ENCODE measurements at regions not wholly inside any gene's neighbourhood (a gene's known extent, or its start where the extent isn't known, plus 50 kb on each side); places are given as distances from the start of the nearest gene placed in this dataset.
"Not testable (repeated sequence)": the region's sequence is repeated elsewhere in the genome, so short reads cannot be mapped to it uniquely, and the experiment has no call there.

GRCh38 chr3:6438031-6438430, 422.9 kb upstream of the GRM7 start:
- no peak for DNase-seq

DNA sequence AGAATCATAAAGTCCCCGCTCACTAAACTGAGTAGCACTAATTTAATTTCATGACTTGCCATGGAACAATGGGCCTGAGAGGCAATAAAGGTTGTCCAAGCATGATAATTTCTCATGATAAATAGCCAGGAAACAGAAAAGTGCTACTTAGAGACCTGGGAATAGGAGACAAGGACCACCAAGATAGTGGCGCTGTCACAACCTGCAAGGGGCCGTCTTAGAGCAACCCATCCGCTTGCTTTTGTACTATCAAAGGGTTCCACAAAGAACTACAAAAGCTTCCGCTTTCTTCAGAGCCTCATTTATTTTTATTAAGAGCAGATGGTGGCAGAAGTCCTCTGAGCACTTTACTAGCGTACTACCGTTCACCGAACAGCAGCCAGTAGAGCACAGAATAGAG, 421.7 kb upstream of the GRM7 start:
- no peak for DNase-seq

GRCh38 chr3:6439824-6440223, 421.1 kb upstream of the GRM7 start:
- DNase-seq, result no peak

GRCh38 chr3:6444888-6445658, 415.8 kb upstream of the GRM7 start:
- DNase-seq, result no peak

DNA sequence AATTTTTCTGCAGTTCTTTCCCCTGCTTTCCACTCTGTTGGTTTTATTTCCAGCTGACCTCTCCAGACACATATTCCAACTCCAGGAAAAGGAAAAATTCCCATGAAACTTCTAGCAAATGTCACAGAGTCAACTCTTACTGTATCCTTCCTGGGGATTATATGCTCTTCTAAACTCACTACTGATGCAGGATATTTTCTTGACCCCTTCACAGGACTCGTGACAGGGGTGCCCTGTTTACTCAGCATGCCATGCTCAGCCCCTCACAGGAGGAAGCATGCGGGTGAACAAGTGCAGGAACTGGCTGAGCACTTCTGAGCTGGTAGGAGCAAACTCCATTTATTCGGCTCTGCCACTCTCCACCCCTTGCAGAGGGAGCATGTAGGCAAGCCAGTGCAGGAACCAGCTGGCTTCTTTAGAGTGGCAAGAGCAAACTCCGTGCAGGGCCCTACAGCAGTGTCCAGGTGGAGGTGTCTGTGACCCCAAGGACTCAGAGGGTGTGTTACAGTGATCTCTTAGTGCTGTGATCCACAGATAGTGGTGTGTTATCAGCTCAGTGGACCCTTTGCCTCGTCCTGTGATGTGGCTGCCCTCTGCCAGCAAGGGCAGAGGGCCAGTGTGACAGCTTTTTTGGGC, 413.6 kb upstream of the GRM7 start:
- no peak for DNase-seq

DNA sequence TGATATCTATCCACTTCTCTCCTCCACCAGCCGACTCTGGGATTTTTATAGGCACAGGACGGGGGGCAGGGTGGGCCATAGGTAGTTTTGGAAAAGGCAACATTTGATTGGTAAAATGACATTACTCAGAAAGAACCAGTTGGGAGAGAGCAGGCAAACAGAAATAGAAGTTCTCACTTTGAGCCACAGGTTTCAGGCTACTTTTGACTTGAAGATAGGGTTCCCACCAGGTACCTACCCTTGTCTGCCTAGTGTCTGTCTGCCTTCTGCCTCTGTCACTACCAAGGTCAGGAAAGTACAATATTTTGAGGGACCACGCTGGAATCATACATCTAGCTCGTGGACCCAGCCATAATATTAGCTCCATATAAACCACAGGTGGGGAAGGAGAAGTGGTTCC, 412.9 kb upstream of the GRM7 start:
- DNase-seq, result no peak

DNA sequence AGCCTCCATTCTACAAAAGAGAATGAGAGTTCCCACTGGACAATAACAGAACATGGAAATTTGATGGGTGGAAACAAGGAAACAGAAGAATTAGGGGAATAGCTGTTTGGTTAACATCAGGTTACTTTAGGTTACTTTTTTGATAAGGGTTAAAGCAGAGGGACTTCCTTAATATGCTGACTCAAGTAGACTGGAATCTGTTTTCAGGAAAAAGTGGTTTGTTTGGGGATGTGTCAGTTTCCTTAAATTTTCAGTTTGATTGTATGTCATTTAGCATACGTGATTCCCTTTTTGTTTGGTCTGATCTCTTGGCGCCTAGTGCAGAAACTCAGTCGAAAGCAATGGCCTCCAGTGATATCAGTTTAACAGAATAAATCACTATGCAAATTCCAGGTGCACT, 411.8 kb upstream of the GRM7 start:
- no peak for DNase-seq

- no peak for DNase-seq
Measured at GRCh38 chr3:6452974-6453373, 407.9 kb upstream of the GRM7 start.

DNA sequence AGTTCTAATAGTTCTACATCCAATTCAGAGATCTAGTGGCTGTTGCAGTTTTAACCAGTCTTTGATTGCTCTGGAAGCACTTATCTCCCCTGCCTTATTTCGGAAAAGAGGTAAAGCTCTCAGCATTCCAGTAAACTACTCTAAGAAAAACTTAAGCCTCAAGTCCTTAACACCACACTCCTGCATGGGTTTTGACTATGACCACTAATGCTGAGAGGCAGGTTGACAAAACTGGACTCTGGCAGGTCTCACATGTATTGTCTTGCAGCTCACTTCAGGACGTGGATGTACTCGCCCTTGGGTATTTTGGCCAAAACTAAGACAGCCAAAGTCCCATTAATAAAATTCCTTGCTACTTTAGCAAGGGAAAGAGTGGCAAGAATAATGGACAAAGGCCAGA, 405.9 kb upstream of the GRM7 start:
- no peak for DNase-seq

DNA sequence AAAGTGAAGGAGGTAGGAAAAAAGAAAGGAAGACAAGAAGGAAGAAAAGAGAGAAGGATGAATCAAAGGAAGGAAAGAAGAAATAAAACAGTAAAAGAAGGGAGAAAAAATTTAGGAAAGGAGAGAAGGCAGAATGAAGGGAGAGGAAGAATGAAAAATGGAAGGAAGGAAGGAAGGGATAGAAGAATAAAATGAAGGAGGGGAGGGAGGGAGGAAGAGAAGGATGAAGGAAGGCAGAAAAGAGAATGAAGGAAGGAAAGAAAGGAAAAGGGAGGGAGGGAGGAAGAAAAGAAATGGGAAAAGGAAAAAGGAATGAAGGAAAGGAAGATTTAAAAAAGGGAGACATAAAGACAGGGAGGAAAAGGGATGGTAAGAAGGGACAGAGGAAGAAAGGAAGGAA, 393.7 kb upstream of the GRM7 start:
- no peak for DNase-seq

GRCh38 chr3:6468589-6468988, 392.3 kb upstream of the GRM7 start:
- no peak for DNase-seq

DNA sequence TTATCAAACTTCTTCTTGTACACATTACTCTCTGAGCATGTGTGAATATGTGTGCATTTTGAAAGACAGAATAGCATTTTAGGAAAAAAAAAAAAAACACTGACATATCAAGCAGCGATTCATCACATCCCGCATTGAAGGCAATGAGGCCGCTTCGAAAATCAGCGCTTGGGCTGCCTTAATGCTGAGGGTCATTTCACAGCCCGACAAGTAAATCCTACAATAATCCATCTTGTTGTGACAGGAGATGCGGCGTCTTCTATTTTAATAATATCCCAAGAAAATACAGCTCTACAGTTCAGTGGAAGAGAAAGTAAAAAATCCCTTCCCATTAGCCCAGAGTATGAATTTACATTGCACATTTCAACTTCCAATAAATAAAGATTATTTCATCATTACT, 389.2 kb upstream of the GRM7 start:
- no peak for DNase-seq

- DNase-seq, result not testable (repeated sequence)
Measured at GRCh38 chr3:6490487-6491327, 370.2 kb upstream of the GRM7 start.

DNA sequence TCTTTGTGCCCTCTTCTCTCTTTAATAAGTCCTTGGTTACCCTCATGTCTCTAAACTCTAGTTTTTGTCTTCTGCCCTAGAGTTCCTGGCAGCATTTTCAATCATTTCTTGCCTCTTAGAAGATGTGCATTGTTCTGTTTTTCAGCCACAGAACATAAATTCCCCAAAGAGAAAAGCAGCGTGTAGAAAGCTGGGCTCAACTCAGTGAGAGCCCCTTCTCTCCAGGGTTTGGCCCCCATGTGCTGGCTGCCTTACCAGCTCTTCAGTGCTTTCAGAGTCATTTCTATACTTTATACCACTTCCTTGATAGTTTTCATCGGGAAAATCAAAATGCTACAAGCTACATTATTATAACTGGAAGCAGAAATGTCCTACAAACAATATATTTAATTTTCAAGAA, 369.1 kb upstream of the GRM7 start:
- no peak for DNase-seq

DNA sequence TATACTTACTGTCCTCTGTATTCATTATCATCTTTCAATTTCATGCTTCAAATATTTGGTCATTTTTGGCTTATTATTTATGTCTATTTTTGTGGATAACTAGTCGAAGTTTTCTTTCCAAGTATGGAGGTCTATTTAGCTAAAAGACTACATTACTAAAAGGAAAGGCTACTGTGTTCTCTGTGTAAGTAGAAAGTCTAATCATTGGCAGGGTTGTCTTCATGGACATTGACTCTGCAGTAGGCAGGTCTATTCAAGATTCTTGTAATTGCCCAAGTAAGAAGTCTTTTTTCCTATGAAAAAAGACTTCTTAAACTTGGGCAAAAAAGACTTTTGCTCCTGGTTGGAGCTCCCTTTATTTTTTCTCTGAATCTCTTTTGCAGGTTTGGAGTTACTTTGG, 368.6 kb upstream of the GRM7 start:
- no peak for DNase-seq

- DNase-seq, result not testable (repeated sequence)
Measured at GRCh38 chr3:6498944-6499343, 362.0 kb upstream of the GRM7 start.

GRCh38 chr3:6504347-6504746, 356.6 kb upstream of the GRM7 start:
- no peak for DNase-seq

- no peak for DNase-seq
Measured at GRCh38 chr3:6504834-6505233, 356.1 kb upstream of the GRM7 start.

DNA sequence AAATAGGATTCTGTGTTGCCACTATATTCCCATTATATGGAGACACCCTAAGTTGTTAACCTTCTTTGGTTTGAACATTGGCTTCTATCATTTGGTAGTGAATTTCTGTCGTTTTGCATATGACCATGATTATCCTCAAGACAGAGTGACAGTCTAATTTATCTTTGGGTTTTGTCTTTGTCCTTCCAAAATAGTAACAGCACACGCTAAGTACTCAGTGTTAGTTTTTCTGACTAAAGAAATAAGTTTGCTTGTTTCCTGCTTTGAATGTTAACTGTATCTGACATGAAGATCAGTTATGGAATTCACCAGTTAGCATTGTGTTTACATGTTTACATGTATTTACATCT, 352.5 kb upstream of the GRM7 start:
- DNase-seq, result no peak

DNA sequence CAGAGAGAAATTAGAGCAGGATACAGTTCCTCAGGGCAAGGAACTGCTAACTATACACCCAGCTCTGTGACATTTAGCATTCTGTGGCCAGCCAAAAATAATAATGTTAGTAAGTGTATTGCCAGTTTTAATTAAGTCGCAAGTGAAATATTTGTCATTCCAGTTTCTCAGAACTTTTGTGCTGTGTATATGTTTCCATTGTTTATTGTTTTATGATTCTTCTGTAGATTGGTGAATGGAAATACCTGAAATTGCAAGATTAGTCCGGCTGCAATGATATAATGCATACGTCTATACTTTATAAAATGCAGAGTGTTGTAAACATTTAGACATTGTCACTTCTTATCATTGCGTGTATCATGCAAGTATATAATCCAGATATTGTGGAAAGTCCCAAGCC, 351.3 kb upstream of the GRM7 start:
- no peak for DNase-seq

DNA sequence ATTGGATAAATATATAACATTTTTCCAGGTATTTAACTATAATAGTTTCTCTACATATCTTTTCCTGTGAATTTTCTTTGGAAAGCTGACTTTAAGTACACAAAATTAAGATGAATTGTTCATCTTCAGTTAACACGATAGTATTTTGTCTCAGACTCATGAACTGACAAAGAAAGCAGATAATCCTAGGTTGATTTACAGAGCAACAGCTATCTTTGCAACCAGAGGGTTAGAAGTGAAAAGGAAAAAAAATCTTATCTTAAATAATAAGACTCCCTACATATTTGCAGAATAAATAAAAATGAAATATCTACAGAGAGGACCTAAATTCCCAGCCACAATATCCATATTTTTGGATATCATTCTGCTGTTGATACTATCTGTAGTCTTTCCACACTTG, 350.2 kb upstream of the GRM7 start:
- DNase-seq, result no peak

- DNase-seq, result no peak
Measured at GRCh38 chr3:6512172-6512800, 348.6 kb upstream of the GRM7 start.

DNA sequence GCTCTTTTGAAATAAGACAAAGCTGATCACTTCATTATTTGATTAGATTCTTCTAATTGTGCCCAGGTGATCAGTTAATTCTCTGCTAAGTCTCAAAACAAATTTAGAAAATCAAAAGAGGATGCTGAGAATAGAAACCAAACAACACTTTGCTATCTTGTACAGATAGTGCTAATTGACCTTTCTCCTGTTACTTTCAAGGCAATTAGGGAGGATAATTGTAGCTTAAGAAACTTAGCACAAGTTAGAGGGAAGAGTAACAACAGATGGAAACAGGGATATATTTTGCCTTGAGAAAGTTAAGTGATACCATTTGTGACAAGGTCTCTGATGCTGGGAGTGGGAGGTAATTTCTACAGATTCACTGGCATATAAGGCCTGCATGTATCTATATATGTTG, 344.8 kb upstream of the GRM7 start:
- DNase-seq, result no peak

Measured in occipital lobe (tissue), 1 donor.